Prostate gland (tissue), 2 donors: ENCODE measurements at regions not wholly inside any gene's neighbourhood (a gene's known extent, or its start where the extent isn't known, plus 50 kb on each side); places are given as distances from the start of the nearest gene placed in this dataset.

Experiments
- DNase-seq: peaks from one replicate; pipeline ENCODE4 v3.0.0-alpha.2; 2019; ENCODE audit warnings: low spot score
- H3K27ac ChIP-seq, 2 donors: fragments of 200-600 bp; sonication (generic); 2 replicates each; pipeline ENCODE4 v1.5.1; 2017 to 2019
- H3K27me3 ChIP-seq: fragments of 200-600 bp; sonication (generic); replicated peaks from 2 replicates; pipeline ENCODE4 v1.5.1; 2019; ENCODE audit not compliant: insufficient read depth
- H3K36me3 ChIP-seq, 2 donors: fragments of 200-600 bp; sonication (generic); 1 replicate in 1 of 2; 2 replicates in 1 of 2; pipeline versions ENCODE4 v1.5.1 to v1.8.1; 2017 to 2019
- H3K4me1 ChIP-seq: fragments of 200-600 bp; sonication (generic); replicated peaks from 2 replicates; pipeline ENCODE4 v1.5.1; 2019
- H3K4me3 ChIP-seq, 2 donors: fragments of 200-600 bp; sonication (generic); 2 replicates each; pipeline ENCODE4 v1.5.1; 2017 to 2019
- H3K9me3 ChIP-seq: fragments of 200-600 bp; sonication (generic); 2 replicates; pipeline ENCODE4 v1.5.1; 2017
- POLR2A ChIP-seq: fragments of 450-650 bp; IDR thresholded peaks from one replicate; pipeline ENCODE4 v1.6.1; 2016; ENCODE audit warnings: antibody characterized with exemption, mild to moderate bottlenecking
- POLR2AphosphoS5 ChIP-seq: sonication (generic); formaldehyde crosslinking; IDR thresholded peaks from one replicate; pipeline ENCODE4 v1.6.1; 2017; ENCODE audit warnings: antibody characterized with exemption
- WGBS: methylation state at CpG from one replicate; pipeline ENCODE4 v1.1.5; 2018; 5-methylcytosine and 5-hydroxymethylcytosine counted together
- intact Hi-C: fragments of 100-400 bp; cut with DNase I; formaldehyde crosslinking; loops from one replicate; pipeline ENCODE4 v1.14.2; 2022
- TF ChIP-seq, protein P1 (sequence below), 4 experiments: fragments of 200-600 bp in 2 of 4; fragments of 450-650 bp in 2 of 4; sonication (generic) in 2 of 4; IDR thresholded peaks; 1 replicate in 3 of 4; 2 replicates in 1 of 4; pipeline ENCODE4 v1.5.1; 2016 to 2019; ENCODE audit warnings: antibody characterized with exemption in 4 of 4, mild to moderate bottlenecking in 2 of 4, moderate library complexity in 2 of 4

- Histone ChIP-seq H3K27ac (no peak overlapping the region), H3K9me3 (no peaks in the 10 kb centered on the region), H3K36me3 (no peaks in the 10 kb centered on the region), H3K27me3 (no peaks in the 10 kb centered on the region), H3K4me1 (no peaks in the 10 kb centered on the region), H3K4me3 (no peak overlapping the region)
- no peak for DNase-seq
- TF ChIP-seq POLR2A (no peak), POLR2AphosphoS5 (no peak)
- TF ChIP-seq, protein P1, sequence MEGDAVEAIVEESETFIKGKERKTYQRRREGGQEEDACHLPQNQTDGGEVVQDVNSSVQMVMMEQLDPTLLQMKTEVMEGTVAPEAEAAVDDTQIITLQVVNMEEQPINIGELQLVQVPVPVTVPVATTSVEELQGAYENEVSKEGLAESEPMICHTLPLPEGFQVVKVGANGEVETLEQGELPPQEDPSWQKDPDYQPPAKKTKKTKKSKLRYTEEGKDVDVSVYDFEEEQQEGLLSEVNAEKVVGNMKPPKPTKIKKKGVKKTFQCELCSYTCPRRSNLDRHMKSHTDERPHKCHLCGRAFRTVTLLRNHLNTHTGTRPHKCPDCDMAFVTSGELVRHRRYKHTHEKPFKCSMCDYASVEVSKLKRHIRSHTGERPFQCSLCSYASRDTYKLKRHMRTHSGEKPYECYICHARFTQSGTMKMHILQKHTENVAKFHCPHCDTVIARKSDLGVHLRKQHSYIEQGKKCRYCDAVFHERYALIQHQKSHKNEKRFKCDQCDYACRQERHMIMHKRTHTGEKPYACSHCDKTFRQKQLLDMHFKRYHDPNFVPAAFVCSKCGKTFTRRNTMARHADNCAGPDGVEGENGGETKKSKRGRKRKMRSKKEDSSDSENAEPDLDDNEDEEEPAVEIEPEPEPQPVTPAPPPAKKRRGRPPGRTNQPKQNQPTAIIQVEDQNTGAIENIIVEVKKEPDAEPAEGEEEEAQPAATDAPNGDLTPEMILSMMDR (IDR thresholded peaks at IDR 0.05), result no peak
- 57% methylated on average over 2 of the region's 2 CpGs for WGBS
- intact Hi-C loops, result no loop called here
Measured at GRCh38 chr5:121763665-121764064, 88.0 kb upstream of the FTMT start.

- Histone ChIP-seq H3K27ac (no peak overlapping the region), H3K9me3 (no peaks in the 10 kb centered on the region), H3K36me3 (no peaks in the 10 kb centered on the region), H3K27me3 (no peaks in the 10 kb centered on the region), H3K4me3 (no peak overlapping the region), H3K4me1 (no peaks in the 10 kb centered on the region)
- 97% methylated on average over 1 of the region's 1 CpG for WGBS
- TF ChIP-seq, protein P1 (IDR thresholded peaks at IDR 0.05), result no peak
- no peak for TF ChIP-seq POLR2AphosphoS5
- no peak for TF ChIP-seq POLR2A
- intact Hi-C loops, result no loop called here
- DNase-seq, result no peak
Measured at GRCh38 chr5:121780406-121780805, 71.3 kb upstream of the FTMT start.

DNA sequence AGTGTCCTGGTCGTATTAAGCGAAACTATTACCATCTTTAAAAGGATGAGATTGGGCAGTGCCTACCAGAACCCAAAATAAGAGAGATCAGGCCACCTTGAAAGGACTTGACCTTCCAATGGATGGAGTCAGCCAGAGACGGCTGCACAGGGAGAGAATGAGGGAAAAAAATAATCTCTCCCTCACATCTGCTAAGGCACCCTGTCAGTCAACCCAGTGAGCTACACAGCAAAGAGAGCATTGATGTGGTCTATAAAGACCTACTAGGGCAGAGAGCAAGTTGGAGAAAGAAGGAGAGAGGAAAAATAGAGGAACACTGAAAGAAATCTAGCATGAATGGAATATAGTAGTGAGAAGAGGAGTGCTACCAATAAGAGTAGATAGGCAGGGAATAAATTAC, 68.0 kb upstream of the FTMT start:
- H3K36me3 ChIP-seq, result no peaks in the 10 kb centered on the region
- TF ChIP-seq, protein P1 (IDR thresholded peaks at IDR 0.05), result no peak
- TF ChIP-seq POLR2AphosphoS5 (no peak), POLR2A (no peak)
- DNase-seq, result no peak
- WGBS, result 76% methylated on average over 3 of the region's 3 CpGs
- H3K27me3 ChIP-seq, result no peaks in the 10 kb centered on the region
- no peak overlapping the region for H3K27ac ChIP-seq
- intact Hi-C loops, result no loop called here
- no peaks in the 10 kb centered on the region for H3K9me3 ChIP-seq
- no peaks in the 10 kb centered on the region for H3K4me1 ChIP-seq
- no peak overlapping the region for H3K4me3 ChIP-seq

DNA sequence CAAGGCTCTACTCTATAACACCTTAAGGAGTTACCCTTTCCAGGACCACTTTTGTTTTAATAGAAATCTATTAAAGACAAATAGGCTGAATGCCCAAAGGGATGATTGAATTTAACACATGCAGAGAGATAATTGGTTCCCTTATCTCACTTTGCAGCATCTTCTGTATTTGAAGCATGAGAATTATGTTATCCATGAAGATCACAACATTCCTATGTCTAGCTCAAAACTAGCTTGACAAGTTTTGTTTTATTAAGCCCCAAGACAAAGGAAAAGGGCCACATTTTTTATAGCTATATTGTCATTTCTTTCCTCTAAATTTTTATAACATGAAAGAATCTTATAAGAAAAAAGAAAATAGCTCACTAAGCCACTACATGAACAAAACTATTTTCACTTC, 57.9 kb upstream of the FTMT start:
- intact Hi-C loops, result no loop called here
- DNase-seq, result no peak
- no peaks in the 10 kb centered on the region for H3K27me3 ChIP-seq
- H3K36me3 ChIP-seq, result no peaks in the 10 kb centered on the region
- TF ChIP-seq POLR2AphosphoS5, result no peak
- no peak for TF ChIP-seq POLR2A
- TF ChIP-seq, protein P1 (IDR thresholded peaks at IDR 0.05), result no peak
- H3K4me3 ChIP-seq, result no peak overlapping the region
- H3K4me1 ChIP-seq, result no peaks in the 10 kb centered on the region
- no peaks in the 10 kb centered on the region for H3K9me3 ChIP-seq
- H3K27ac ChIP-seq, result no peak overlapping the region

DNA sequence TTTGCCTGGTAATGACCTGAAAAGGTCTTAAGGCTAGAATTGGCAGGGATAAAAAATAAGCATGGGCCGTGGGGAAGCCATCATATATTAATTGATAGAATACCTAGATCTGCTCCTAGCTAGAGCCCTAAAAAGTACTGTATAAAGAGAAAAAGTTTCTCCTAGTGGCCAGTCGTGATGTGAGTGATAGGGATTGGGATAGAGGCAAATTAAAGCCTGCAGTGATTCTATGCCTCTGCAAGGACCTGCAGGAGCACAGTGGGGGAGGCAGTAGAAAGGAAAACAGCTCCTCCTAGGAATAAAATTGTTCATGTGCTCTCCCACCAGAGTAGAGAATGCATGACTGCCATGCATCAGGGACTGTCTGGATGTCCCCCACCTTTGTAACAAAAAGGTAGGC, 56.2 kb upstream of the FTMT start:
- 54% methylated on average over 2 of the region's 2 CpGs for WGBS
- TF ChIP-seq, protein P1 (IDR thresholded peaks at IDR 0.05), result no peak
- no peak for TF ChIP-seq POLR2AphosphoS5
- TF ChIP-seq POLR2A, result no peak
- Histone ChIP-seq H3K4me3 (no peak overlapping the region), H3K36me3 (no peaks in the 10 kb centered on the region), H3K4me1 (no peaks in the 10 kb centered on the region), H3K27me3 (no peaks in the 10 kb centered on the region), H3K9me3 (no peaks in the 10 kb centered on the region), H3K27ac (no peak overlapping the region)
- intact Hi-C loops, result no loop called here
- no peak for DNase-seq
